GM18867 (cell line): ENCODE measurements at regions not wholly inside any gene's neighbourhood (a gene's known extent, or its start where the extent isn't known, plus 50 kb on each side); places are given as distances from the start of the nearest gene placed in this dataset.

ENCODE experiments used
- ATAC-seq: cut with Tn5 transposase; IDR thresholded peaks from one replicate; pipeline ENCODE4 v1.9.1; 2021; ENCODE audit warnings: mild to moderate bottlenecking, moderate library complexity; ENCODE audit not compliant: unreplicated experiment

DNA sequence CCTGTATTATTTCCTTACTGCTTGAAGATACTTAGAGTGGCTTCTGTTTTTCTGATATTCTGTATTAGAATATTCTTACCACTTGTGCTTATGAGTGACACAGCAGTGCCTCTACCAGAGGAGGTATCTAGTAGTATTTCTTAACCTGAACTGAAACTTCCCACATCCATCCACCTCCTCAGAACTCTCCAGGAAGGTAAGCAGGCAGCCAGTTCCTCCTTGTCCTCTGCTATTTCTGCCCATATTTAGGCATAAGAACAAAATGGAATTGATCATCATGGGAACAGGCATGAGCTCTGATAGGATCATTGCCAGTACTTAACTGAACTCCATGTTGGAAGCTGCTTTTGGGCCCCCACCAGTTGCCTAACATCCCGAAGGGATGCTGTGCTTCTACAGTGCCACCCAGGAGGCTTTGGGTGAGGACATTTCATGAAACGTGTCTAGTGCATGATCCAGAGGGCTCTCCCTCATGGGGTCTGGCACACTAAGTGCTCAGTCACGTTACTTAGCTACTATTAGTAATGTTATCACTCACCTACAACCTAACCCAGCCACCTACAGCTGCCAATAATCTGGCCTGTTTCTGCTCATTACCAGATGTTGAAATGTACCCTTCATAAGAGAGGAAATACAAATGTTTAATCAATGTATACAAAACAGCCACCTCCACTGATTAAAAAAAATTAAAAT is 520.7 kb downstream of the EIPR1 start:
- no peak for ATAC-seq

DNA sequence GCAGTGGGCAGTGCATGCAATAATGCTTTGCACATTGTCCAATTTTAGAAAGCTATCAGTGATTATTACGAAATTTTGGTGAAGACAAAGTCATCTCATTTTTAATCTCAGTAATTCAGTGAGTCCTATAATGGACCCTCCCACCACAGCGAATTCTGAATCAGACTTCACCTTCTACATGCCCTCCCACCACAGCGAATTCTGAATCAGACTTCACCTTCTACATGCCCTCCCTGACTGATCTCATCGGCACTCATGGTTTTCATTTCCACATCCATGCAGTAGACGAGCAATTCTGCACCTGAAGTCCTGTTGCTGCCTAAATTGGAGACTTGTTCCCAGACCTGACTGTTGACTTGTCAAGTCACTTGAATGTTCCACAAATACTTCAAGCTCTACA is 522.3 kb downstream of the EIPR1 start:
- ATAC-seq = no peak

DNA sequence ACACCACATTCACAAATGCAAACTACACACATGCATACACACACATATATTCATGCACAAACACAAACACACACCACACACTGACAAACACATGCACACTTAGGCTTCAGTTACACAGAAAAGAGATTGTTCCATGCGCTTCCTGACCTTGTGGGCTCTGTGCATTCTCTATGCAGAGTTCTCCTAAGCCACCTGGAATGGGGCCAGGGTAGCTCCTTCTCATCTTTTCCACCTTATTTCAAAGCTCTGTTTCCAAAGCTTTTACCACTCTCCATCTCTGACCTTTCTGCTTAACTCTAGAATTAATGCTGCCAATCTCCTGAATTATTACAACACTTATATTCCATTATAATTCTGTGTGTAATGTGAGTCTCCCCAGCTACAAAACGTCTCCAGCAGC is 522.3 kb upstream of the MYT1L start:
- ATAC-seq = no peak

DNA sequence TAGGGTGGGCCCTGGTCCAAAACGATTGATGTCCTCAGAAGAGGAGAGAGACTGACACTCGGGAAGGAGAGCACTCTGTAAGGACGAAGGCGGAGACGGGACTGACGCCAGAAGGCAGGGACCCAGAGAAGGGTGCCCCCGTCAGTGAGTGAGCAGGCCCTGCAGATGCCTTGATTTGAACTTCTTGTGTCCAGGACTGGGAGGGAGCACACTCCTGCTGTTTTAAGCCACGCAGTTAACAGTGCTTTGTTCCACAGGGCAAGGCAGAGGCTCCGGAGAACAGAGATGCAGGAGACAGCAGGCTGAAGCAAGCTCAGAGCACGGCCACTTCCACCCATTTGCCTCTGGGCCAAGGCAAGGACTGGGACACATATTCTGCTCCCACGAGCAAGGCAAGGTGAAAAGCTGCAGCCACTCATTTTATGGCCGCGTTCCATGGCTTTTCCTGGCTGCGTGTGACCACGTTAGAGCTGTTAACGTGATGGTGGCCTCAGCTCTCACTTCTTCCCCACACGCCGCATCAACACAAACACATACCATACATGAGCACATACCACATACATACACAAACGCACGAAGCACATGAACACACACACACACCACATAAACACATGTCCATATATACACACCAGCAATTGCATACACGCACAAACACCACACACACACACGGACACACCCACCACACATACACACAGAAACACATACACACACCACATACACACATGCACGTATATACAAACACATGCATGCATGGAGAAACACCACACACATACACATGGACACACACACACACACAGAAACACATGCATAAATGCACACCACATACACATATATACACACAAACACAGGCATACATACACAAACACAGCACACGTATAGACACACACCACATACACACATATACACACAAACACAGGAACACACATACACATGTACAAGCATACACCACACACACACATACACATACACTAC is 521.0 kb upstream of the MYT1L start:
- ATAC-seq = no peak

DNA sequence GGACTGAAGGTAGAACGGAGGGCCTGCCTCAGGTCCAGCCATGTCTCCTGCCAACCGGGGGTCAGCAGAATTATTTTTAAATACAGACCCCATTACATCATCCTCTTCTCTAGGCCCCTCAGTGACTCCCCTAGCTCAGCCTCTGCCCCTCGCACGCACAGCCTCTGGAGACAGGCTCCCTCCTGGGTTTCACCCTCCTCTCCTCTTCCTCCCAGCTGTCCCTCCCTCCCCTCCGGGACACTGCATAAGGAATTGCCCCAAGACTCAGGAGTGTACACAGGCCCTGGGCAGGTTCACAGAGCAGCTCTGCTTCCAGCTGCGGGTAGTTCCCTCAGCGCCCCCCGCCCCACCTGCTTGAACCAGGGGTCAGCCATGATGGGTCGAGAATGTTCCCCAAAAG is 520.2 kb upstream of the MYT1L start:
- no peak for ATAC-seq

DNA sequence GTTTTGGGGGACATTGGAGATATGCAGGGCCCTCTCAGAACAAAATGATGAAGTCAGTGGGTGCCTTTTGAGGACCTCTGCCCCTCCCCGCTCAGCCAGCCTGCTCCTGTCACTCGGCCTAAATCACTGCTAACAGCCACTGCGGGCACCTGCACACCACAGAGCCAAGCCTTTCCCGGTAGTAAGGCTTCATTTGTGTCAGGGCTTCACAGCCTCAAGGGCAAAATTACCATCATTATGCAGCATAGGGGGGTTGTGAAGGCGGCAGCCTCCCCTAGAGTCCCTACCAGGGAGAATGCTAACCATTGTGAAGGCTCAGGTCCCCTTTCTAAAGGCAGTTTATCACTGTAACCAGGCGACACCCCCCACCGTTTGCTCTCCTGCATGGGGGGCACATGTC is 519.8 kb upstream of the MYT1L start:
- ATAC-seq = no peak

DNA sequence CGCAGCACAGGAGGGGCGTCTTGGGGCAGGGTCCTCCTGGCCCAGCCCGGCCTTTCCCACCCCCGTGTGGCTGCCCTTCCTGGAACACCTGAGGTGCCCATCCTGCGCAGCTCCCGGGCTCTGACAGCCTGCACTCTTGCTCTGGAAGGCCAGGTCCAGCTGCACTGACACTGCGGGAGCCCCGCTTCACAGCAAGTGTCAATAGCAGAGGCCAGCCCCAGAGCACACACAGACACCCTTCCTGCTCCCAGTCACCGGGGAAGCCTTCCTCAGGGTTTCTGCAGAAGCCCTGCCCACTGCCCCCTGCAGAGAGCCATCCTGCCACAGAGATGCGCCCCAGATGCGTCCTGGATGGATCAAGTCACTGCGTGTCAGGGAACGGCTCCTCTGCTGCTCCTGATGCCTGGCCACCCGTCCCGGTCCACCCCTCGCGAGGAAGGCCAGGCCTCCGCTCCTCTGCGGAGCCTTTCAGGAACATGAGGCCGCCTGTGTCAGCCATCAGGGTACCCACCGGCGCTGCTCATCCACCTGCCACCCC is 519.2 kb upstream of the MYT1L start:
- no peak for ATAC-seq

DNA sequence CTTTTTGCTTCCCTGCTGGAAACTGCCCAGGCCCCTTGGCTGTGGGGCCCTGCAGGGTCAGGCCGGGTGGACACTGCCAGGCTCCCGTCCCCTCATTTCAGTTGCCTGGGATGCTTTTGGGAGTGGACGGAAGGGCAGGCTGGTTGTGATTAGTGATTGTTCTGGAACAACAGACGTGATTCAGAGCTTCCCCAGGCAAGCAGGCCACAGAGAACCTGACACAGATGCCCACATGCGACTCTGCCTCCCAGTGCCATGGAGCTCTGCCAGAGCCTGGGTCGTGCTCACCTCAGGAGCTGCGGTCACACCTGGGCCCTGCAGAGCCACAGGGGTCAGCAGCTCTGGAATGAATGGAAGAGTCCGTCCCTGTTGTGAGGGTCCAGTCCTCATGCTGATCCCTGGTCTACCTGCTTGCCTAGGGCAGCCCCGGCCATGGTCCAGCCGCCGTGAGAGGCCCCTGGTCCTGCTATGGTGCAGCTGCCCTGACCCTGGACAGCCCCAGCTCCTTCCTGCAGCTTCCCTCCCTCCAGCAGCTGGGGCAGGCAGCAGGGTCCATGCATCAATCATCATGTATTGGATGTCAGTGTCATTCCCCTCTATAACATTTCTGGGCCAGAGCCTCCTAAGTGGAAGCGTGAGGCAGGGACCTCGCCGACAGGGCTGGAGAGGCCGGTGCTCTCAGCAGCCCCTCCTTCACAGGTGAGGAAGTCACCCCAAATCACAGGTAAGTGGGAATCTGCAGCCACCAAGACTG is 518.6 kb upstream of the MYT1L start:
- no peak for ATAC-seq

DNA sequence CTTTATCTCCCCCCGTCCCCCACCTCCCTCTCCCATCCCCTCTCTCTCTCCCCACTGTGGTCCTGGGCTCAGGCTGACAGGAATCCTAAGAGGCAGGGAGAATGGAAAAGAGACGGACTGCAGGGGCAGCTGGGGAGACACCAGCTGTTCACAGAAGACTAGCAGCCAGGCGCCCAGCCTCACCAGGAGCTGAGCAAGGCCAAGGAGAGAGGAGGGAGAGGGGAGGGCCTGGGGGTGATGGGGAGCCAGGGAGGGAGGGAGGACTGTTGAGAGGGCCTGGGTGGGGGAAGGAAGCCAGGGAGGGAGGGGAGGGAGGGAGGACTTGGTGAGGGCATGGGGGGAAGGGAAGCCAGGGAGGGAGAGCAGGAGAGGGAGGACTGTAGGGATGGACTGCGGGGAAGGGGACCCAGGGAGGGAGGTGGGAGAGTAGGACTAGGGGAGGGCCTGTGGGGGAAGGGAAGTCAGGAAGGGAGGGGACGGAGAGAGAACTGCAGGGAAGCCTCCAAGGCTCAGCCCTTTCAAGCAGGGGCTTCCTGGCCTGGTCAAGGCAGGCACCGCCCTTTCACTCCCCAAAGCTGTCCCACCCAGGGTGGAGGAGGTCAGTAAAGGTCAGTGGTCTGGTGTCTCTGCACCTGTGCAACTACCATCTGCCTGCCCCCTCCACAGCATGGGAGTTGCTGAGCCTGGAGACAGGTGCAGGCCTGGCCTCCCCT is 517.7 kb upstream of the MYT1L start:
- no peak for ATAC-seq

DNA sequence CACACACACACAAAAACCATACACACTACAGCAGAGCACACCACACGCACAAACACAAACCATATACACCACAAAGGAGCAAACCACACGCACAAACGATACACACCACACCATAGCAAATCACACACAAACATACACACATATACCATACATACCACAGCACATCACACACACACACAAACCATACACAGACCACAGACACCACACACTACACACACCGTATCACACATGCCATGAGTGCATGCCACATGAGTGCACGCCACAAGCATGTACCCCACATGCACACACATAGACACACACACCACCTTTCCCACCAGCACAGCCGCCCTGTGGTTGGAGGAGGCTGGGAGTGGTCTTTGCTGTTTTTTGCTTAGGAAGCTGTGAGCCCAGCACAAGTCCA is 517.1 kb upstream of the MYT1L start:
- ATAC-seq = no peak

DNA sequence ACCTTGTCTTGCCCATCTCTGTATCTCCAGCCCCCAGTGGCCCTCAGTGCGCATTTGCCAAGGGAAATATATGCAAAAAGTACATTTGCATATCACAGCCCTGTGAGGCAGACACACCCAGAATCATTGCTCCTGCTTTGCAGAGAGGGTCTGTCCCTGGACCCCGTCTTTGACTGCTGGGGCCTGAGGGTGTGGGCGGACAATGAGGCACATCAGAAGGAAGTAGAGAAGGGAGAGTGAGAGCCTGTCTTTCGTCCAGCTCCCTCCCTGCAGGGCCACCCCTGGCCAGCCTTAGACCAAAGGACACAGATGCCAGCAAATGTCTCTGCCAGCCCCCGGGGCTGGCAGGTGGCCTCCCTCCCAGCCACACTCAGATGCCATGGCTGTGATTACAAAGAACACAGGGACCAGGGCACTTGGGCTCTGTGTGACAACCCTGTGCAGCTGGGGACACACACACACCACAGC is 516.2 kb upstream of the MYT1L start:
- no peak for ATAC-seq

DNA sequence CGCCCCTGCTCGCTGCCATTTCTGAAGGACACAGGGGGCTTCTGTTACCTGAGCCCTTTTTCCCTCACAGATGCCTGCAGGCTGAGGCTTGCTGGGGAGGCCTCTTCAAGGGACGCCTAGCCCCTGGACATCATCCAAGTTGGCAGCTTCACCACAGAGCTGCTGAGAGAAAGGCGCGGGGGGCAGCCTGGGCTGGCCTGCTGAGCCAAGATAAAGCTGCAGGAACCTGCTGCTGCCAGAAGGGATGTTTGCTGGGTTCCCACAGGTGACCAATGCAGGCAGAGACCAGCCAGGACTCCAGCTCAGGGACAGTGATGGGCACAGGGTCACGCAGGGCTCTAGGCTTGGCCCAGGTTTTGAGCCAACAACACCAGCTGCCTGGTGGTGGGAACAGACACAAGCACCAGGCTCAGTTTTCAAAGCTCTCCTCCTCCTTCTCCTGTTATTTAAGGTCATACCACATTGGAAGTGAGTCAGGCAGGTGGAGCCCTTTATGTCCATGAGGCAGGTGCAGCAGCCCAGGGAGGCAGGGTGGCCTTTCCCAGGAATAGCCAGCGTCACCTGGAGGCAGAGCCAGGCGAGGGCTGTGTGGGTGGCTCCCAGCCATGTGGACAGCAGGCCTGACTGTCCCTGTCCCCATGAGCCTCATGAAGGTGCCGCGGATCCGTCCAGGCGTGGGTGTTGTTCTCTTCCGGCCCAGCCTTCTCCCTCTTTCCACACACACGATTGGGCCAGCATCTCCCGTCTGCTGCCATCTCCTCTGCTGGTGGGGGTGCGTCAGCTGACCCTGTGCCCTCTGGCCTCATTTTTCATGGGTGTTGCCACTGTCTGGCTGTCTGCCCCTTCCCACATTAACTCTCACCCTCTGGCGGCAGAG is 515.5 kb upstream of the MYT1L start:
- ATAC-seq = no peak

DNA sequence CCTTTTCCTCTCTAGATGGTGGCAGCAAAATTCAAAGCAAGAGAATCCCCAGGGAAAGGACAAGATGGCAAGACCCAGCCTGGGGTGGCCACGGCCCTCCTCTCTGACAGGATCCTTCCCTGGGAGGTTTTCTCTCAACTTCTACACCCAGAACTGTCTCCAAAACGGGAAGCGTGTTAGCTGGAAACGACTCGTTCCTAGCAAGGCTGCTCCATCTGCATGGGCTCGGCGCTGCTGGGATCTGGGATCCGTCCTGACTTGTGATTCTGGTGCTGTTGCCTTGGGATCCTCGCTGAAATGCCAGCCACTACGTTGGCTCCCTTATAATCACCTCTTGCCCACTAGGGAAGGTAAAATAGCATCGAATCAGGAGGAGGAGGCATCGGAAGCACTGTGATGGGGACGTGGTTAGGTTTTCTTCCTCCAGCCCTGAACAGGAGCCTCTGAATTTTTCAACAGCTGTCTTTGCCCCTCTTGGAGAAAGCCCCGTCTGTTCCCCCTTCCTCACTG is 514.8 kb upstream of the MYT1L start:
- ATAC-seq = no peak

DNA sequence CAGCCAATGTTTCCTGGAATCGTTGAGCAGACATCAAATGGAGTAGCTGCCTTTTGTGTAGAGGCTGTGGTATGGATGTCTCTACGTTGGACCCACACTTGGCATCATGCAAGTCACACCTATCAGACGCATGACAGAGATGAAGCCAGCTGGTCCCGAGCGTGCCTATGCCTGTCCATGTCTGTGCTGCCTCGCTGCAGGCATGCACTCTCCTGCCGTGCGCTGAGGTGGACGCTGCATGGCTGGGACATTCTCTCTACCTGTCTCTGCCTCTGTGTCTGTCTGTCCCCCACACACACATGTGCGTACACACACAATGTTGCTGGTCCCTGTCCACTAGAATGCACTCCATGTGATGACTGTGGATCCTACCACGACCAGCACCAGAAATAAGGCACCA is 514.2 kb upstream of the MYT1L start:
- no peak for ATAC-seq

DNA sequence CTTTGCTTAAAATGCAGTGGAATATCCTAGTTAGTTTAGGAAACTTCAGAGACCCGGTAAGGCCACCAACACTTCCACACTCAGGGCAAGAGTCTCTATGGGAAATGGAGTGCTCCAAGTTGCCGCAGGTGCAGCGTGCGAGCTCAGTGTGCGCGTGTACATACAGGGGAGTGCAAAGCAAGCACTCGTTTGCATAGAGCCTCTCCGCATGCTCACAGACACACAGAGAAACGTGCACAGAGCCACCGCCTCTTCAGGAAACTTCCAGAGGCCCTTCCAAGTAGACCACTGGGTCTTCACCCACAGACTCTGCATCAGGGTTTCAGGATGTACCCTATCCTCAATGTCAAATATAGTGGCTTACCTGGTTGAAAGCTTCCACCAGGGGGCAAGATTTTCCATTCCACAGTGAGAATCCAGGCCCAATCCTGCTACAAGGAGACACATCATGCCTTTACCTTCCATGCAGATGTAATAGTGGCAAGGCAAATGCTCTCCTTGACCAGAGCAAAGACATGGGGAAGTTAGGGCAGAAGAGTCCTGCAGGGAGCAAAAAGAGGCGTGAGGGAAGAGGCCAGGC is 513.0 kb upstream of the MYT1L start:
- ATAC-seq = peak; percentile 39

DNA sequence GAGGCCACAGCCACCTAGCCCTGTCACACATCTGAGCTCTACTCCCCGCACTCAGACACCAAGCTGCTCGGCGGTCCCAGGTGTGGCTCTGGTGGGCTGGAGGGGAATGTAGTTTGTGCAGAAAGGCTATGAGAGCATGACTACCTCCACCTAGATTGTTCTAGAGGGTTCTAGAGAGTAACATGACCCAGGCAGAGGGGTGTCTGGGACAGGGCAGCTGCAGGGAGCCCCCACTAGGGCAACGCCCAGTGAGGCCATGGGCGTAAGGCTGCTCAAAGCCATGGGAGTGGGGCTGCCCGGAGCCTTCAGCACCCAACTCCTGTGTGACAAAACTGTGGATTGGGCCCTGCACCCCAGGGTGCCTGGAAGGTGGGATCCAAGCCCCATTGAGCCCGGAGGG is 511.4 kb upstream of the MYT1L start:
- ATAC-seq = no peak

DNA sequence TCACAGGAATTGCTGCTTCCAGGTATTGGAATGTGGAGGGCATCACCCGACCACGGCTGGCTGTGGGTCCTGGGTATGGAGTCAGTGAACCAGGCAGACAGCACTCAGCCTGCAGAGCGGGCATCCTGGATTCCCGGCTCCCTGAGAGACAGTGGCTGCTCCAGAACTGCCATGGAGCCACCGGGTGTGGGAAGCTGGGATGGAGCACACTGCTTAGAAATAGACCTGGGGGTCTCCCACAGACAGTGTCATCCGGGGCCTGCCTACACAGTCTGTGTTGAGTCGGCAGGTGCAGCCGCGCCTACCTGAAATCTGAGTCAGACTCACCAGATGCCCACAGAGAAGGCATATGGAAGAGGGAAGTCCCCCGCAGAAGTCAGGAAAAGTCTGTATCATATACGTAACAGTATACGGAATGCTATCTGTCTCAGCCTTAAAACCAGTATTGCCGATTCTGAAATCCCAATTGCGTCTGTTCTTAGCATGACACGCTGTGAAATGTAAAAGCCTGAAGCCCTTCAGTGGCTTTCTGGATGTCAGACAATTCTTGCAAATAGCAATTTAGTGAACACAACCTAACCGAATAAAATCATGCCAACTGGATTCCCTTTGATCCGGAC is 509.7 kb upstream of the MYT1L start:
- ATAC-seq = no peak

DNA sequence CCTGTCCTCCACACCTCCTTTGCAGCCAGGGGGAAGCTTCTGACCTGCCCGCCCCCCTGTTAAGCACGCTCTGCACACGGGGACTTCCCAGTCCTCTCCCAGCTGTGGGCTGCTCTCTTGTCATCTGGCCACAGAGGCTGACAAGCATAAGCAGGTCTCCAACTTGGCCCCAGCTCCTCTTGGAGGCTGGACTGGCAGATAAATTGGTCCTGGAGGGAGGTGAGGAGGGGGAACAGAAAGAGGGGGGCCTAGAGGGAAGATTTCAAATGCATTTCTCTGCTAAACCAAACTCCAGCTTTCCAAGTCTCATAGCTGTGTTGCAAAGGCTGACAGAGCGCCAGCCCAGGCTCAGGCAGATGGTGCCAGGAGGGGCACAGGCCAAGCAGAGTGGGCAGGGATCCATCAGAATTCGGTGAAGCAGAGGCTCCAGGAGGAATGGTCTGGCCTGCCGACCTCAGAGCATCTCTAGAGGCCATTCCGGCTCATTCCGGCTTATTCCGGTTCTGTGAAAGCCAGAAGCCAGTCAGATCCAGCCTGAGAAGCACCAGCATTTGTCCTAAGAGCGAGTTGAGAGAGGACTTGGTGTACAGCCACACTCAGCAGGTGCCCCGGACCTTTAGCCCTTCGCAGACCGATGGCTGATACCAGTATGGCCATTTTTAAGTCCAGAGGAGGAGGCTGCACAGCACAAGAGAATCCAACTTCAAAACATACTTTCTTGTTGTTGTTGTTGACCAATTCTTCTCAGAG is 508.9 kb upstream of the MYT1L start:
- ATAC-seq = no peak
